ENCODE measurements at regions not wholly inside any gene's neighbourhood (a gene's known extent, or its start where the extent isn't known, plus 50 kb on each side); places are given as distances from the start of the nearest gene placed in this dataset.

DNA sequence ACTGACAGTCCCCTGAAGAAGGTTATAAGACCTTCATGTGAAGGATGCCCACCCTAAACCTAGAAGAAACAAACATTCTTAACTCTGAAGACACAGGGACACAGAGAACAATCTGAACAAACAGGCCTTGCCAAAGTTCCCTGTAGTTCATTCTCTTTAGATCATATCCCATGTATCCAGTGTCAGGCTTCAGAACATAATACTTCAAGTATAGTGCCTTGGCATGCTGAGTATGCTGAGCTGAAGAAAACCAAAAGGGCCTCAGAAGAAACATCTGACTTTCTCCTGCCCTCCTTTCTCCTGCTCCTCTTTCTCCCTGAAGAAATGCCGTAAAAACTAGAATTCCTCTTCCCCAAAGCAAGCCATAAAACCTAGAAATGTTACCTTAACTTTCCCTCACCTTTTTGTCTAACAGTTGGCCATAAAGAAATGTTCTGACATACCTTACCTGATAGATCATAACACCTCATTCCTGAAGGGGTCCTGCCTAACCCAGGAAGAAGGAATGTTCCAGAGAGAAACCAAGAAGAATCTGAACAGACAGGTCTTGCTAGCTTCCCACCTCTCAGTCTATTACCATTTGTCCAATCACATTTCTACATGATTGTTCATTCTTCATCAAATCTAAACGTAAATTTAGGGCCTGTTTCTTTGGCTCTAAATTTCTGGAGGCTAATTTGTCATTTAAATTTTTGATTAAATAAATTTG lies 160.1 kb upstream of the ZC3H15 start:
- DNase-seq: no peak
- TF ChIP-seq, protein P1, sequence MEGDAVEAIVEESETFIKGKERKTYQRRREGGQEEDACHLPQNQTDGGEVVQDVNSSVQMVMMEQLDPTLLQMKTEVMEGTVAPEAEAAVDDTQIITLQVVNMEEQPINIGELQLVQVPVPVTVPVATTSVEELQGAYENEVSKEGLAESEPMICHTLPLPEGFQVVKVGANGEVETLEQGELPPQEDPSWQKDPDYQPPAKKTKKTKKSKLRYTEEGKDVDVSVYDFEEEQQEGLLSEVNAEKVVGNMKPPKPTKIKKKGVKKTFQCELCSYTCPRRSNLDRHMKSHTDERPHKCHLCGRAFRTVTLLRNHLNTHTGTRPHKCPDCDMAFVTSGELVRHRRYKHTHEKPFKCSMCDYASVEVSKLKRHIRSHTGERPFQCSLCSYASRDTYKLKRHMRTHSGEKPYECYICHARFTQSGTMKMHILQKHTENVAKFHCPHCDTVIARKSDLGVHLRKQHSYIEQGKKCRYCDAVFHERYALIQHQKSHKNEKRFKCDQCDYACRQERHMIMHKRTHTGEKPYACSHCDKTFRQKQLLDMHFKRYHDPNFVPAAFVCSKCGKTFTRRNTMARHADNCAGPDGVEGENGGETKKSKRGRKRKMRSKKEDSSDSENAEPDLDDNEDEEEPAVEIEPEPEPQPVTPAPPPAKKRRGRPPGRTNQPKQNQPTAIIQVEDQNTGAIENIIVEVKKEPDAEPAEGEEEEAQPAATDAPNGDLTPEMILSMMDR (IDR thresholded peaks at IDR 0.05; ENCODE audit: borderline replicate concordance): no peak
- H3K9me3 ChIP-seq (replicated peaks): peaks cover 39% of the 10 kb centered on the region
- no peaks in the 10 kb centered on the region for H3K36me3 ChIP-seq
- H3K4me1 ChIP-seq: no peaks in the 10 kb centered on the region
- no peak overlapping the region for H3K4me3 ChIP-seq
- H3K27ac ChIP-seq (replicated peaks): no peak overlapping the region
- intact Hi-C loops (cut with micrococcal nuclease): no loop called here
- no peaks in the 10 kb centered on the region for H3K27me3 ChIP-seq (ENCODE audit: low read depth)

DNA sequence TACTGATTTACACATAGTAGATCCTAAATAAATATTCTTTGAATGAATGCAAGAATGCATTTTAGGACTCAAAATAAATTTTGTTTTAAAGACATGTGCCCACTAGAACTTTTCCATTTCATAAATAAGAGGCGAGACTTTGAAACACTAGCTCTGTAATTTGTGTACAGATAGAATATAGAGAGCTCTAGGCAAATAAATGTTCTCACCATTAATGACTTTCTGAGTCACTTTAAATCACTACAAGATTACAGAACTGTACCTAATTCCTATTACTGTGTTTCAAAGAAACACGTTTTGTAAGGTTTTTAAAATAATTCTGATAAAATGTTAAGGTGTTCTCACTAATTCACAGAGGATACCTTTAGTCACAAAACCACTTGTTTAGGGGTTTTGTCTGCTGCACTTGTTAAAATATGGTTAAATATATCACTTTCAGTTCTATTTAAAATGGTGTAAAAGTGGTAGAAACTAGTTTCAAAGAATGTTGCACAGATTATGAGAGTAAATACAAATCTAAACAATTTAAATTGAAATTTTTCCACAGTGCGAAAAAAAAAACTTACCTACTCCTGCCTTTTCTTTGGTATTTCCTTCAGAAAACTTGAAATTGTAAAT lies 158.7 kb upstream of the ZC3H15 start:
- H3K36me3 ChIP-seq: no peaks in the 10 kb centered on the region
- H3K9me3 ChIP-seq (replicated peaks): peaks cover 37% of the 10 kb centered on the region
- TF ChIP-seq, protein P1 (IDR thresholded peaks at IDR 0.05; ENCODE audit: borderline replicate concordance): no peak
- H3K27me3 ChIP-seq (ENCODE audit: low read depth): no peaks in the 10 kb centered on the region
- no peak for DNase-seq
- H3K4me1 ChIP-seq: no peaks in the 10 kb centered on the region
- H3K27ac ChIP-seq (replicated peaks): no peak overlapping the region
- intact Hi-C loops (cut with micrococcal nuclease): no loop called here
- H3K4me3 ChIP-seq: no peak overlapping the region

DNA sequence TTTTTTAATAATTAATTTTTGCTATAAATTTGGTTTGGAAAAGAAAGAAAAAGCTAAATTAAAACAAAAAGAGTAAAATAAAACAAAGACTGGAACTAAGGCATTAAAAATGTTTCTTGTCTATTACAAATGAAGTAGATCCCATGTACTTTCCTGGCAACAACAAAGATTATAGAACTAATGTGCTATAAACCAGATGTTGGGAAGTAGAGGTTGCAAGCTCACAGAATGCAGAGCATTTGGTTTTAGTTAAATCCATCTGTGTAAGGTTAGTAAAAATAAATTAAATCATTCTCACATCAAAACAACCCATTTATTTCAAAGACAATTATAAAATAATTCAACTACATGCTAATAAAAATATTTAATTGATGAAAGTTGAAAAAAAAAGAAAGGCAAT lies 157.2 kb upstream of the ZC3H15 start:
- DNase-seq: no peak
- Histone ChIP-seq H3K4me3 (no peak overlapping the region), H3K27ac (replicated peaks) (no peak overlapping the region), H3K4me1 (no peaks in the 10 kb centered on the region), H3K9me3 (replicated peaks) (peaks cover 22% of the 10 kb centered on the region), H3K27me3 (ENCODE audit: low read depth) (no peaks in the 10 kb centered on the region), H3K36me3 (no peaks in the 10 kb centered on the region)
- intact Hi-C loops (cut with micrococcal nuclease): no loop called here
- TF ChIP-seq, protein P1 (IDR thresholded peaks at IDR 0.05; ENCODE audit: borderline replicate concordance): no peak

DNA sequence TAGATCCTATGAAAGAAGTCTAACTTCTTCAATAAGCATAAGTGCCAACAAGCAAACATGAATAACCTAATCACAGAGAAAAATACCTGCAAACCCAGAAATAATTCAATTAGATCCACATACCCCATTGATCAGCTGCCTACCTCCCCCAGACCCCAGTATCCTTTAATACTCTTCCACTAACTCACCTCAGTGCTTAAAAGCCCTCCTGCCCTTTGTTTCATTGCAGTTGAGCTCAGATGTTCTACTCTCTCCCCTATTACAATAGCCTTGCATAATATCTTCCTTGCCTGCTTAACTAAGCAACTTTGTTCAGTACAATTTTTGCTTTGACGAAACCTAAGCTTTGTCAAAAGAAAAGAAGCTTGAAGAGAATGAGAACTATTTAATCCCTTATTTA lies 156.0 kb upstream of the ZC3H15 start:
- Histone ChIP-seq H3K27ac (replicated peaks) (no peak overlapping the region), H3K36me3 (no peaks in the 10 kb centered on the region), H3K4me3 (no peak overlapping the region), H3K4me1 (no peaks in the 10 kb centered on the region), H3K27me3 (ENCODE audit: low read depth) (no peaks in the 10 kb centered on the region), H3K9me3 (replicated peaks) (peaks cover 14% of the 10 kb centered on the region)
- DNase-seq: no peak
- TF ChIP-seq, protein P1 (IDR thresholded peaks at IDR 0.05; ENCODE audit: borderline replicate concordance): no peak
- intact Hi-C loops (cut with micrococcal nuclease): no loop called here

DNA sequence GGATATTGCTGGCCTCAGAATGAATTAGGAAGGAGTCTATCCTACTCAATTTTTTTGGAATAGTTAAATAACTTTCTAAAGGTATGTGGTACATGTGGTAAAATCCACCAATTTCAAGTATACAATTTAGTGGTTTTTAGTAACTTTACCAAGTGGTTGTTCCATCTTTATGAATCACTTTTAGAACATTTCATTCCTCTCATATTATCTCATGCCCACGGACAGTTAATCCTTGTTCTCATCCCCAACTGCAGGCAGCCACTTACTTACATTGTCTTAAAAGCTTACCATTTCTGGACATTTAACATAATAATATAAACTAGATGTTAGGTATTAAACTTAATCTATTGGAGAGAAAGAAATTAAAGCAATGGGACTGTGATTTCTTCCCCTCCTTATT lies 146.3 kb upstream of the ZC3H15 start:
- Histone ChIP-seq H3K27ac (replicated peaks) (no peak overlapping the region), H3K4me1 (no peaks in the 10 kb centered on the region), H3K9me3 (replicated peaks) (peaks cover 9% of the 10 kb centered on the region), H3K27me3 (ENCODE audit: low read depth) (no peaks in the 10 kb centered on the region), H3K4me3 (no peak overlapping the region), H3K36me3 (no peaks in the 10 kb centered on the region)
- intact Hi-C loops (cut with micrococcal nuclease): no loop called here
- no peak for DNase-seq
- TF ChIP-seq, protein P1 (IDR thresholded peaks at IDR 0.05; ENCODE audit: borderline replicate concordance): no peak
